ENCODE measurements at regions not wholly inside any gene's neighbourhood (a gene's known extent, or its start where the extent isn't known, plus 50 kb on each side); places are given as distances from the start of the nearest gene placed in this dataset.
A peak's percentile ranks its signal among the peaks of the same experiment; 100 is the strongest.

DNA sequence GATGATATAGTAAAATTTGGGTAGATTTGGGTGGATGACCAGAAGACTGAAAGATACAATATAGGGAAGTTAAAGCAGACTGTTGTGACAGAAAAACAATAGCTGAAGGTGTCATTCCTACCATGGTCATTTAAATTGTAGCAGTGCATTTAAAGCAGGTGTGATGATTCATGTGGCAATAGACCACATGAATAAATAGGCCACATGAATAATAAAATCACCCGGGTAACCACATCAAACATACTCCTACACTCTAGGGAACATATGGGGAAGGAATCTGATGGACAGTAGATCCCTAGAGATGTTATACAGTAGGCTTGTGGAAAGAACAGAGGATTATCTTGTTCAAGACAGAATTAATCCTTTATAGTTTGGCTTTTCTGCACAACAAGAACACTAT, 392.6 kb downstream of the SLITRK5 start:
- Mint-ChIP-seq H3K27me3 (ENCODE audit: low read depth) (no peaks in the 10 kb centered on the region), H3K4me1 (peaks cover 7% of the 10 kb centered on the region), H3K9me3 (peaks cover 13% of the 10 kb centered on the region), H3K36me3 (ENCODE audit: low read depth) (no peaks in the 10 kb centered on the region), H3K4me3 (no peak overlapping the region), H3K27ac (ENCODE audit: unreplicated experiment) (no peak overlapping the region)
- TF ChIP-seq, protein P1, sequence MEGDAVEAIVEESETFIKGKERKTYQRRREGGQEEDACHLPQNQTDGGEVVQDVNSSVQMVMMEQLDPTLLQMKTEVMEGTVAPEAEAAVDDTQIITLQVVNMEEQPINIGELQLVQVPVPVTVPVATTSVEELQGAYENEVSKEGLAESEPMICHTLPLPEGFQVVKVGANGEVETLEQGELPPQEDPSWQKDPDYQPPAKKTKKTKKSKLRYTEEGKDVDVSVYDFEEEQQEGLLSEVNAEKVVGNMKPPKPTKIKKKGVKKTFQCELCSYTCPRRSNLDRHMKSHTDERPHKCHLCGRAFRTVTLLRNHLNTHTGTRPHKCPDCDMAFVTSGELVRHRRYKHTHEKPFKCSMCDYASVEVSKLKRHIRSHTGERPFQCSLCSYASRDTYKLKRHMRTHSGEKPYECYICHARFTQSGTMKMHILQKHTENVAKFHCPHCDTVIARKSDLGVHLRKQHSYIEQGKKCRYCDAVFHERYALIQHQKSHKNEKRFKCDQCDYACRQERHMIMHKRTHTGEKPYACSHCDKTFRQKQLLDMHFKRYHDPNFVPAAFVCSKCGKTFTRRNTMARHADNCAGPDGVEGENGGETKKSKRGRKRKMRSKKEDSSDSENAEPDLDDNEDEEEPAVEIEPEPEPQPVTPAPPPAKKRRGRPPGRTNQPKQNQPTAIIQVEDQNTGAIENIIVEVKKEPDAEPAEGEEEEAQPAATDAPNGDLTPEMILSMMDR (conservative IDR thresholded peaks at IDR 0.05): no peak
- no peak for DNase-seq (ENCODE audit: low read depth, low spot score)

DNA sequence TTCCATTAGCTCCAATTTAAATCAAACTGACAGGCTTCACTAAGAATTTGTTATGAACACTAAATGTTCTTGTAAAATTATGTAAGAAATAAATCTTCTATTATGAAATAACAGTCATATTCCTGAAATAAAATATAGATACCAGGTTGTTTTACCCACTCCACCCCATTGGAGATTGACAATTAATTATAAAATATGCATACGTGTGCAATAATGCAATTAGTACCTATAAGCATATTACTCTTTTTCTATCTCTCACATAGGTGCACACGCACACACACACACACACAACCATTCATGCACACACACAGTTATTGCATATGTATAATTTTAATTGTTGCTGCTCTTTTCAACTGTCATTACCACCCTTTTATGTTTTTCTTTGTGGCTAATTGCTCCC, 395.7 kb downstream of the SLITRK5 start:
- no peak overlapping the region for H3K27ac Mint-ChIP-seq (ENCODE audit: unreplicated experiment)

DNA sequence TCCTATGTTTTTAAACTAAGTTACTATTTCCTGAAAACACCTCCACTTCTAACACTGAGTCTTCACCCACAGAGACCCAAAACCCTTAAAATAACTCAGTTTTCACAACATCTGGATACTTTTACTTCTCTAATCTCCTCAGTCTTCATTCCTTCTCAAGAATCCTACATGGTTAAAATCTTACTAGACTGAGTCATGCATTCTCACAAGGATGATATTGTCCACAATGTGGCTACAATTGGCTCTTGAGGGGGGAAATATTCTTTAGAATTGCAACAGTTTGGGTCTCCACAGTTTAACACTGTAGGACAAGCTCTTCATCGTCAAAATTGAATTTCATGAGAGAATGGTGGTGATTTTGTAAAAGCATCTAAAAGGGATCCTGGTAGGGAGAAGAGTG, 397.1 kb downstream of the SLITRK5 start:
- H3K27ac Mint-ChIP-seq (ENCODE audit: unreplicated experiment): no peak overlapping the region
- H3K4me1 Mint-ChIP-seq: no peaks in the 10 kb centered on the region
- no peaks in the 10 kb centered on the region for H3K27me3 Mint-ChIP-seq (ENCODE audit: low read depth)
- TF ChIP-seq, protein P1 (conservative IDR thresholded peaks at IDR 0.05): no peak
- peaks cover 9% of the 10 kb centered on the region for H3K9me3 Mint-ChIP-seq
- no peak overlapping the region for H3K4me3 Mint-ChIP-seq
- no peak for DNase-seq (ENCODE audit: low read depth, low spot score)
- no peaks in the 10 kb centered on the region for H3K36me3 Mint-ChIP-seq (ENCODE audit: low read depth)

More for the DNA sequence above, 395.7 kb downstream of the SLITRK5 start:
- no peaks in the 10 kb centered on the region for H3K4me1 Mint-ChIP-seq
- H3K36me3 Mint-ChIP-seq (ENCODE audit: low read depth): no peaks in the 10 kb centered on the region
- TF ChIP-seq, protein P1 (conservative IDR thresholded peaks at IDR 0.05): no peak
- no peak overlapping the region for H3K4me3 Mint-ChIP-seq
- no peaks in the 10 kb centered on the region for H3K27me3 Mint-ChIP-seq (ENCODE audit: low read depth)
- H3K9me3 Mint-ChIP-seq: peaks cover 13% of the 10 kb centered on the region
- DNase-seq (ENCODE audit: low read depth, low spot score): no peak

DNA sequence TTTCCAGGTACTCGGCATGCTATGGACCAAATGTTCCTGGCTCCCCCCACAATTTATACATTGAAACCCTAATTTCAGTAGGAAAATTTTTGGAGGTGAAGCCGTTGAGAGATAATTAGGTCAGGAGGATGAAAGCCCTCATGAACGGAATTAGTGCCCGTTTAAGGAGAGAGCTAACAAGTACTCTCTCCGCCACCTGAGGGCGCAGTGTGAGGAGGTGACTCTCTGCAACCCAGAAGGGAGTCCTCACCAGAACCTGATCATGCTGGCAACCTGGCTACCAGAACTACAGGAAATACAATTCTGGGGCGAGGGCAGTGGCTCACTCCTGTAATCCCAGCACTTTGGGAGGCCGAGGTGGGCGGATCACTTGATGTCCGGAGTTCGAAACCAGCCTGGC, 397.8 kb downstream of the SLITRK5 start:
- H3K27ac Mint-ChIP-seq (ENCODE audit: unreplicated experiment): no peak overlapping the region

DNA sequence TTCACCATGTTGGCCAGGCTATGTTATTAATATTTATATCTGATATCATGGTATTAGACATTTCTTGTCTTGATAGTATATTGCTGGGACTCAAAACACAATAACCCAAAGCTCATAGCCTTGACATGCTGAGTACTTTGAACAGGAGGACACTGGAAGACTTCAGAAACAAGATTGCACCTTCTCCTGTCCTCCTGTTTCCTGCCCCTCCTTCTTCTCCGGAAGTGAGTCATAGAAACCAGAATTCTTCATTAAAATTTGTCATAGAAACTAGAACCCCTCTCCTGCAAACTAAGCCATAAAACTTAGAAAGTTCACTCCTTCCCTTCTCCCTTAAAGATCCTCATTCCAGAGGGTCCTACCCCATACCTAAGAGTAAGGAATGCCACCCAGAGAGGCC, 400.2 kb downstream of the SLITRK5 start:
- Mint-ChIP-seq H3K4me3 (no peak overlapping the region), H3K27me3 (ENCODE audit: low read depth) (no peaks in the 10 kb centered on the region)

More for the DNA sequence above, 397.8 kb downstream of the SLITRK5 start:
- Mint-ChIP-seq H3K4me1 (no peaks in the 10 kb centered on the region), H3K4me3 (no peak overlapping the region), H3K27me3 (ENCODE audit: low read depth) (no peaks in the 10 kb centered on the region), H3K36me3 (ENCODE audit: low read depth) (no peaks in the 10 kb centered on the region), H3K9me3 (peaks cover 5% of the 10 kb centered on the region)
- TF ChIP-seq, protein P1 (conservative IDR thresholded peaks at IDR 0.05): peak; percentile 12
- DNase-seq (ENCODE audit: low read depth, low spot score): no peak

More for the DNA sequence above, 400.2 kb downstream of the SLITRK5 start:
- DNase-seq (ENCODE audit: low read depth, low spot score): no peak
- H3K9me3 Mint-ChIP-seq: peaks cover 2% of the 10 kb centered on the region
- TF ChIP-seq, protein P1 (conservative IDR thresholded peaks at IDR 0.05): no peak
- H3K4me1 Mint-ChIP-seq: no peaks in the 10 kb centered on the region
- no peak overlapping the region for H3K27ac Mint-ChIP-seq (ENCODE audit: unreplicated experiment)
- no peaks in the 10 kb centered on the region for H3K36me3 Mint-ChIP-seq (ENCODE audit: low read depth)
